Liver (tissue), 8 donors: ENCODE measurements at regions not wholly inside any gene's neighbourhood (a gene's known extent, or its start where the extent isn't known, plus 50 kb on each side); places are given as distances from the start of the nearest gene placed in this dataset.

Experiments
- DNase-seq: peaks from one replicate; pipeline ENCODE4 v3.0.0-alpha.2; 2017; ENCODE audit warnings: low spot score
- H3K27ac ChIP-seq, 2 donors: one replicate each; pipeline ENCODE4 v1.7.0; 2013; ENCODE audit warnings: inconsistent platforms in 2 of 2, low read length in 2 of 2, control low read depth in 1 of 2, low read depth in 1 of 2, mild to moderate bottlenecking in 1 of 2
- H3K27me3 ChIP-seq, 4 donors: one replicate each; pipeline versions ENCODE4 v1.6.1 to v1.7.0; 2013; ENCODE audit warnings: low read length in 3 of 4, inconsistent platforms in 1 of 4, mild to moderate bottlenecking in 1 of 4, moderate library complexity in 1 of 4; ENCODE audit not compliant: control insufficient read depth in 4 of 4, insufficient read depth in 4 of 4
- H3K36me3 ChIP-seq, 4 donors: one replicate each; pipeline versions ENCODE4 v1.6.1 to v1.7.0; 2013; ENCODE audit warnings: low read length in 3 of 4, mild to moderate bottlenecking in 3 of 4, low read depth in 1 of 4, moderate library complexity in 1 of 4; ENCODE audit not compliant: control insufficient read depth in 4 of 4, insufficient read depth in 3 of 4
- H3K4me1 ChIP-seq, 4 donors: one replicate each; pipeline versions ENCODE4 v1.6.1 to v1.7.0; 2013; ENCODE audit warnings: low read length in 3 of 4, mild to moderate bottlenecking in 3 of 4, moderate library complexity in 1 of 4; ENCODE audit not compliant: control insufficient read depth in 4 of 4, insufficient read depth in 4 of 4
- H3K4me3 ChIP-seq, 3 donors: one replicate each; pipeline versions ENCODE4 v1.6.1 to v1.7.0; 2013; ENCODE audit warnings: low read length in 3 of 3, control low read depth in 1 of 3, low read depth in 1 of 3, mild to moderate bottlenecking in 1 of 3
- H3K9ac ChIP-seq, 2 donors: one replicate each; pipeline ENCODE4 v1.7.0; 2013; ENCODE audit warnings: low read length in 2 of 2, mild to moderate bottlenecking in 2 of 2, moderate library complexity in 2 of 2, control low read depth in 1 of 2, low read depth in 1 of 2
- H3K9me3 ChIP-seq, 4 donors: one replicate each; pipeline versions ENCODE4 v1.6.1 to v1.7.0; 2013; ENCODE audit warnings: low read length in 3 of 4; ENCODE audit not compliant: control insufficient read depth in 4 of 4
- CTCF ChIP-seq: fragments of 150-350 bp; IDR thresholded peaks from 2 replicates; pipeline ENCODE4 v1.5.1; 2017; ENCODE audit warnings: improper control_type of control experiment, low read depth, low read length; ENCODE audit not compliant: missing input control
- EGR1 ChIP-seq, 2 donors: IDR thresholded peaks; 2 replicates each; pipeline ENCODE4 v1.6.1; 2016 to 2018; ENCODE audit warnings: antibody characterized with exemption in 2 of 2, low read depth in 2 of 2
- FOXA1 ChIP-seq: IDR thresholded peaks from 2 replicates; pipeline ENCODE4 v1.6.1; 2016; ENCODE audit warnings: antibody characterized with exemption
- FOXA2 ChIP-seq: IDR thresholded peaks from 2 replicates; pipeline ENCODE4 v1.6.1; 2016; ENCODE audit warnings: antibody characterized with exemption
- GABPA ChIP-seq, 2 donors: IDR thresholded peaks in 1 of 2; conservative IDR thresholded peaks in 1 of 2; 2 replicates each; pipeline ENCODE4 v1.6.1; 2016; ENCODE audit warnings: antibody characterized with exemption in 2 of 2, mild to moderate bottlenecking in 1 of 2, moderate library complexity in 1 of 2
- HNF4A ChIP-seq, 2 donors: conservative IDR thresholded peaks; 2 replicates each; pipeline ENCODE4 v1.6.1; 2016; ENCODE audit warnings: antibody characterized with exemption in 2 of 2, mild to moderate bottlenecking in 2 of 2
- HNF4G ChIP-seq: IDR thresholded peaks from 2 replicates; pipeline ENCODE4 v1.6.1; 2016; ENCODE audit warnings: antibody characterized with exemption
- JUND ChIP-seq, 2 donors: IDR thresholded peaks; 2 replicates each; pipeline ENCODE4 v1.6.1; 2016; ENCODE audit warnings: antibody characterized with exemption in 2 of 2
- NR2F2 ChIP-seq: IDR thresholded peaks from 2 replicates; pipeline ENCODE4 v1.6.1; 2016; ENCODE audit warnings: antibody characterized with exemption
- RAD21 ChIP-seq, 2 donors: IDR thresholded peaks; 2 replicates each; pipeline ENCODE4 v1.6.1; 2016; ENCODE audit warnings: antibody characterized with exemption in 2 of 2, mild to moderate bottlenecking in 2 of 2
- RXRA ChIP-seq, 2 donors: IDR thresholded peaks; 2 replicates each; pipeline ENCODE4 v1.6.1; 2017 to 2018; ENCODE audit warnings: antibody characterized with exemption in 2 of 2, mild to moderate bottlenecking in 1 of 2
- SP1 ChIP-seq: IDR thresholded peaks from 2 replicates; pipeline ENCODE4 v1.6.1; 2018; ENCODE audit warnings: antibody characterized with exemption, mild to moderate bottlenecking
- TAF1 ChIP-seq: conservative IDR thresholded peaks from 2 replicates; pipeline ENCODE4 v1.6.1; 2016; ENCODE audit warnings: antibody characterized with exemption, mild to moderate bottlenecking
- YY1 ChIP-seq: IDR thresholded peaks from 2 replicates; pipeline ENCODE4 v1.6.1; 2016; ENCODE audit warnings: antibody characterized with exemption, mild to moderate bottlenecking
- WGBS: extraction: QIAGEN DNeasy Blood & Tissue Kit; methylation state at CpG from one replicate; pipeline ENCODE4 v1.1.7; 2013; 5-methylcytosine and 5-hydroxymethylcytosine counted together
- TF ChIP-seq, protein P1 (sequence below): IDR thresholded peaks from 2 replicates; pipeline ENCODE4 v1.6.1; 2016; ENCODE audit warnings: antibody characterized with exemption
- TF ChIP-seq, protein P2 (sequence below): IDR thresholded peaks from 2 replicates; pipeline ENCODE4 v1.6.1; 2016; ENCODE audit warnings: antibody characterized with exemption
- TF ChIP-seq, protein P3 (sequence below): IDR thresholded peaks from 2 replicates; pipeline ENCODE4 v1.6.1; 2016; ENCODE audit warnings: antibody characterized with exemption
- donor health status: healthy.
- donor health status: healthy.
- donor health status: healthy.
- donor health status: healthy.
- donor health status: healthy.

DNA sequence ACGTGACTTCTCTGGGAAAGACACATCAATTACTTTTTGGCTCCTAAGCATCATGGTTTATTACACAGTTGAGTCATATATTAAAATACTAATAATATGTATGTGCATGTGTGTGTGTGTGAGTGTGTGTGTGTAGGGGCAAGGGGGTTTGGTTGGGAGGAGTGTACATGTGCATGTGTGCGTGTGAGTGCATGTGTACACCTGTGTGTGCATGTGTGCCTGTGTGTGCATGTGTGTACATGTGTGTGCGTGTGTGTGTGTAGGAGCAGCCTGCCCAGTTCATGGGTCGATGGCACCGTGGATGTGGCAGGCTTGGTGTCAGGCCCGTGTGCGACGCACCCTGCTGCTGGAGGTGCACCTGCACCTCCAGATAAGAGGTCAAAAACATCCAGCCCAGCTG, 99.0 kb upstream of the SNTG2 start:
- no peaks in the 10 kb centered on the region for H3K36me3 ChIP-seq
- no peaks in the 10 kb centered on the region for H3K9me3 ChIP-seq
- DNase-seq = no peak
- WGBS = 85% methylated on average over 8 of the region's 8 CpGs
- no peaks in the 10 kb centered on the region for H3K4me1 ChIP-seq
- TF ChIP-seq EGR1 (IDR thresholded peaks at IDR 0.05; ENCODE audit: low read depth in 2 of 2) = no peak
- TF ChIP-seq RAD21 (IDR thresholded peaks at IDR 0.05) = no peak
- no peak for TF ChIP-seq FOXA2
- no peak for TF ChIP-seq HNF4G
- no peak for TF ChIP-seq HNF4A (conservative IDR thresholded peaks at IDR 0.05)
- TF ChIP-seq, protein P1, sequence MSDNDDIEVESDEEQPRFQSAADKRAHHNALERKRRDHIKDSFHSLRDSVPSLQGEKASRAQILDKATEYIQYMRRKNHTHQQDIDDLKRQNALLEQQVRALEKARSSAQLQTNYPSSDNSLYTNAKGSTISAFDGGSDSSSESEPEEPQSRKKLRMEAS = no peak
- TF ChIP-seq GABPA (IDR thresholded peaks at IDR 0.05 in 1 of 2, conservative IDR thresholded peaks at IDR 0.05 in 1 of 2) = no peak
- TF ChIP-seq JUND (IDR thresholded peaks at IDR 0.05) = no peak
- no peak for TF ChIP-seq SP1
- no peak for TF ChIP-seq FOXA1
- TF ChIP-seq, protein P2, sequence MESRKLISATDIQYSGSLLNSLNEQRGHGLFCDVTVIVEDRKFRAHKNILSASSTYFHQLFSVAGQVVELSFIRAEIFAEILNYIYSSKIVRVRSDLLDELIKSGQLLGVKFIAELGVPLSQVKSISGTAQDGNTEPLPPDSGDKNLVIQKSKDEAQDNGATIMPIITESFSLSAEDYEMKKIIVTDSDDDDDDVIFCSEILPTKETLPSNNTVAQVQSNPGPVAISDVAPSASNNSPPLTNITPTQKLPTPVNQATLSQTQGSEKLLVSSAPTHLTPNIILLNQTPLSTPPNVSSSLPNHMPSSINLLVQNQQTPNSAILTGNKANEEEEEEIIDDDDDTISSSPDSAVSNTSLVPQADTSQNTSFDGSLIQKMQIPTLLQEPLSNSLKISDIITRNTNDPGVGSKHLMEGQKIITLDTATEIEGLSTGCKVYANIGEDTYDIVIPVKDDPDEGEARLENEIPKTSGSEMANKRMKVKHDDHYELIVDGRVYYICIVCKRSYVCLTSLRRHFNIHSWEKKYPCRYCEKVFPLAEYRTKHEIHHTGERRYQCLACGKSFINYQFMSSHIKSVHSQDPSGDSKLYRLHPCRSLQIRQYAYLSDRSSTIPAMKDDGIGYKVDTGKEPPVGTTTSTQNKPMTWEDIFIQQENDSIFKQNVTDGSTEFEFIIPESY = no peak
- TF ChIP-seq, protein P3, sequence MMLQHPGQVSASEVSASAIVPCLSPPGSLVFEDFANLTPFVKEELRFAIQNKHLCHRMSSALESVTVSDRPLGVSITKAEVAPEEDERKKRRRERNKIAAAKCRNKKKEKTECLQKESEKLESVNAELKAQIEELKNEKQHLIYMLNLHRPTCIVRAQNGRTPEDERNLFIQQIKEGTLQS = no peak
- TF ChIP-seq YY1 = no peak
- TF ChIP-seq NR2F2 = no peak
- no peak for TF ChIP-seq TAF1
- TF ChIP-seq CTCF = no peak
- no peak for TF ChIP-seq RXRA (IDR thresholded peaks at IDR 0.05)
- H3K27me3 ChIP-seq = no peaks in the 10 kb centered on the region
- H3K4me3 ChIP-seq = no peak overlapping the region
- H3K9ac ChIP-seq = no peak overlapping the region
- no peak overlapping the region for H3K27ac ChIP-seq

DNA sequence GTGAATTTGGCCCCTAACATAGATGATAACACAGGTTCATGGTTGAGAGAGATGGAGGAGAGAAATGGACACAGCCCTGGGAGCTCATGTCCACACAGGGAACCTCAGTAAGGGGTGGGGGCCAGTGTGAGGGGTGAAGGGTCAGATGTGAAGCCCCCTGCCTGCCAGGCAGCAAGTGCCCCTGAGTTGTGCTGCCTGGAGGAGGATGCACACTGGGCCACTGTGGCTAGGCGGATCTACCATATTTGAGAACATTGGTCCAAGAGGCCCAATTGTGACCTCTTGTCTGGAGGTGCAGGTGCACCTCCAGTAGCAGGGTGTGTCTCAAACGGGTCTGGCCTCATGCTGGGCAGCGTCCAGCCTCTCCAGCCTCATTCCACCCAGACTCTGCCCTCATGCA, 99.6 kb upstream of the SNTG2 start:
- Histone ChIP-seq H3K9ac (no peak overlapping the region), H3K4me1 (no peaks in the 10 kb centered on the region), H3K27me3 (no peaks in the 10 kb centered on the region), H3K36me3 (no peaks in the 10 kb centered on the region), H3K9me3 (no peaks in the 10 kb centered on the region), H3K4me3 (no peak overlapping the region), H3K27ac (no peak overlapping the region)
- no peak for TF ChIP-seq GABPA (IDR thresholded peaks at IDR 0.05 in 1 of 2, conservative IDR thresholded peaks at IDR 0.05 in 1 of 2)
- no peak for TF ChIP-seq FOXA1
- no peak for TF ChIP-seq FOXA2
- TF ChIP-seq, protein P2 = no peak
- TF ChIP-seq HNF4A (conservative IDR thresholded peaks at IDR 0.05) = no peak
- no peak for TF ChIP-seq HNF4G
- no peak for TF ChIP-seq SP1
- no peak for TF ChIP-seq RXRA (IDR thresholded peaks at IDR 0.05)
- TF ChIP-seq JUND (IDR thresholded peaks at IDR 0.05) = no peak
- TF ChIP-seq, protein P3 = no peak
- DNase-seq = no peak
- 65% methylated on average over 3 of the region's 3 CpGs for WGBS
